ENCODE measurements at regions not wholly inside any gene's neighbourhood (a gene's known extent, or its start where the extent isn't known, plus 50 kb on each side); places are given as distances from the start of the nearest gene placed in this dataset.

DNA sequence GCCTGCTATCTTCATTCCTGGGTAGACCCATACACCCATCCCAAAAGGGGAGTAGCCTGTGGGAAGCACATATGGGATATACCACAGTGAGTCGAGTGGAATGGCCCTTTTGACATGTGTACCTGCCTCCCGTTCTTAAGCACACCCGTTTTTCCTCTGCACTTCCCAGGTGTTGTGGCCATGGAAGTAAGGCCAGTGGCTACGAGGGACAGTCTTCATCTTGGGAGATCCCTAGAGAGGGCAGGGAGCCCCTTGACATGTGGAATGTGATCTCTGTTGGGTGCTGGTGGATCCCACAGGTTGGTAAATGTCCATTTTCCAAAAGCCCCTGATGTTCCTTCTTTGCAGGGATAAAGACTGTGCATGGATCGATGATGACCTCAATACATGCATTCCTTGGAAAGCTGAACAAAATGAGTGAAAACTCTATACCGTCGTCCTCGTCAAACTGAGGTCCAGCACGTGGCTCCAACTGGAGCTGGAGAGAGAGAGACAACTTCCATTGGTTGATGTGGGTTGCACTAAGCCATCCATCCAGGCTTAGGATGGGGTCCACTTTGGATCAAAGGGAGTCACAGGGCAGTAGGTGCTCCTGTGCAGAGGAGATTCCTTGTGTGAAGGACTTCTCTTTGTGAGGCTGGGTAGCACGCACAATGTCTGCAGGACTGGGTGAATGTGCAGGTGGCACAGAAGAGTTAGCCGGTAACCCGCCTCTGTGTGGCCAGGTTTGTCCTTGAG, 136.8 kb downstream of the SNRPN start:
- TF ChIP-seq OSR1 (CRISPR knock-in tag; IDR thresholded peaks at IDR 0.05) = no peak
- TF ChIP-seq, protein P1, sequence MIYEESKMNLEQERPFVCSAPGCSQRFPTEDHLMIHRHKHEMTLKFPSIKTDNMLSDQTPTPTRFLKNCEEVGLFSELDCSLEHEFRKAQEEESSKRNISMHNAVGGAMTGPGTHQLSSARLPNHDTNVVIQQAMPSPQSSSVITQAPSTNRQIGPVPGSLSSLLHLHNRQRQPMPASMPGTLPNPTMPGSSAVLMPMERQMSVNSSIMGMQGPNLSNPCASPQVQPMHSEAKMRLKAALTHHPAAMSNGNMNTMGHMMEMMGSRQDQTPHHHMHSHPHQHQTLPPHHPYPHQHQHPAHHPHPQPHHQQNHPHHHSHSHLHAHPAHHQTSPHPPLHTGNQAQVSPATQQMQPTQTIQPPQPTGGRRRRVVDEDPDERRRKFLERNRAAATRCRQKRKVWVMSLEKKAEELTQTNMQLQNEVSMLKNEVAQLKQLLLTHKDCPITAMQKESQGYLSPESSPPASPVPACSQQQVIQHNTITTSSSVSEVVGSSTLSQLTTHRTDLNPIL (CRISPR knock-in tag; IDR thresholded peaks at IDR 0.05; ENCODE audit: low read depth) = no peak
- no peak for TF ChIP-seq TOX (CRISPR knock-in tag; IDR thresholded peaks at IDR 0.05; ENCODE audit: borderline replicate concordance)
- TF ChIP-seq, protein P2, sequence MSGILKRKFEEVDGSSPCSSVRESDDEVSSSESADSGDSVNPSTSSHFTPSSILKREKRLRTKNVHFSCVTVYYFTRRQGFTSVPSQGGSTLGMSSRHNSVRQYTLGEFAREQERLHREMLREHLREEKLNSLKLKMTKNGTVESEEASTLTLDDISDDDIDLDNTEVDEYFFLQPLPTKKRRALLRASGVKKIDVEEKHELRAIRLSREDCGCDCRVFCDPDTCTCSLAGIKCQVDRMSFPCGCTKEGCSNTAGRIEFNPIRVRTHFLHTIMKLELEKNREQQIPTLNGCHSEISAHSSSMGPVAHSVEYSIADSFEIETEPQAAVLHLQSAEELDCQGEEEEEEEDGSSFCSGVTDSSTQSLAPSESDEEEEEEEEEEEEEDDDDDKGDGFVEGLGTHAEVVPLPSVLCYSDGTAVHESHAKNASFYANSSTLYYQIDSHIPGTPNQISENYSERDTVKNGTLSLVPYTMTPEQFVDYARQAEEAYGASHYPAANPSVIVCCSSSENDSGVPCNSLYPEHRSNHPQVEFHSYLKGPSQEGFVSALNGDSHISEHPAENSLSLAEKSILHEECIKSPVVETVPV (CRISPR knock-in tag; IDR thresholded peaks at IDR 0.05) = no peak
- no peak for TF ChIP-seq PPARA (CRISPR knock-in tag; IDR thresholded peaks at IDR 0.05; ENCODE audit: borderline replicate concordance)
- TF ChIP-seq CSDC2 (CRISPR knock-in tag; IDR thresholded peaks at IDR 0.05) = no peak
- no peak for TF ChIP-seq ESRRG (CRISPR knock-in tag; IDR thresholded peaks at IDR 0.05)
- no peak for TF ChIP-seq RARB (CRISPR knock-in tag; IDR thresholded peaks at IDR 0.05)
- no peak for TF ChIP-seq TCF4 (CRISPR knock-in tag; IDR thresholded peaks at IDR 0.05; ENCODE audit: borderline replicate concordance)
- TF ChIP-seq GLIS3 (CRISPR knock-in tag; IDR thresholded peaks at IDR 0.05) = no peak
- TF ChIP-seq, protein P3, sequence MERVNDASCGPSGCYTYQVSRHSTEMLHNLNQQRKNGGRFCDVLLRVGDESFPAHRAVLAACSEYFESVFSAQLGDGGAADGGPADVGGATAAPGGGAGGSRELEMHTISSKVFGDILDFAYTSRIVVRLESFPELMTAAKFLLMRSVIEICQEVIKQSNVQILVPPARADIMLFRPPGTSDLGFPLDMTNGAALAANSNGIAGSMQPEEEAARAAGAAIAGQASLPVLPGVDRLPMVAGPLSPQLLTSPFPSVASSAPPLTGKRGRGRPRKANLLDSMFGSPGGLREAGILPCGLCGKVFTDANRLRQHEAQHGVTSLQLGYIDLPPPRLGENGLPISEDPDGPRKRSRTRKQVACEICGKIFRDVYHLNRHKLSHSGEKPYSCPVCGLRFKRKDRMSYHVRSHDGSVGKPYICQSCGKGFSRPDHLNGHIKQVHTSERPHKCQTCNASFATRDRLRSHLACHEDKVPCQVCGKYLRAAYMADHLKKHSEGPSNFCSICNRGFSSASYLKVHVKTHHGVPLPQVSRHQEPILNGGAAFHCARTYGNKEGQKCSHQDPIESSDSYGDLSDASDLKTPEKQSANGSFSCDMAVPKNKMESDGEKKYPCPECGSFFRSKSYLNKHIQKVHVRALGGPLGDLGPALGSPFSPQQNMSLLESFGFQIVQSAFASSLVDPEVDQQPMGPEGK (CRISPR knock-in tag; IDR thresholded peaks at IDR 0.05; ENCODE audit: borderline replicate concordance) = no peak
- TF ChIP-seq ZNF8 (CRISPR knock-in tag; IDR thresholded peaks at IDR 0.05) = no peak
- no peak for TF ChIP-seq ZNF70 (CRISPR knock-in tag; IDR thresholded peaks at IDR 0.05)
- no peak for TF ChIP-seq ARNTL (CRISPR knock-in tag; IDR thresholded peaks at IDR 0.05; ENCODE audit: borderline replicate concordance, low read depth)
